ENCODE measurements at regions not wholly inside any gene's neighbourhood (a gene's known extent, or its start where the extent isn't known, plus 50 kb on each side); places are given as distances from the start of the nearest gene placed in this dataset.

- Mint-ChIP-seq H3K4me1 (no peaks in the 10 kb centered on the region), H3K36me3 (no peaks in the 10 kb centered on the region)
Measured at GRCh38 chr13:53159431-53159830, 130.8 kb downstream of the OLFM4 start.

DNA sequence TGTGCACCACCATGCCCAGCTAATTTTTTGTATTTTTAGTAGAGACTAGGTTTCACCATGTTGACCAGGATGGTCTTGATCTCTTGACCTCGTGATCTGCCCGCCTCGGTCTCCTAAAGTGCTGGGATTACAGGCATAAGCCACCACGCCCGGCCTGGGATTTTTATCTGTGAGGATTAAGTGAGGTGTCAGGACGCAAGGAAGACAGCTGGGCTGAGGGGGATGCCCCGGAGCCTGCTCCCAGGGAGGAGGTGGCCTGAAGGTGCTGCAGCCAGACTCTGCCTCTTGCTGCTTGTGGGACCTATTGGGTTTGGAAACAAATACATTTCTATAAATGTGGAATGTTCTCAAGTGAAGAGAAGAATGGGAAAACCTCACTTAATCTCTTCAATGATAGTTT lies 131.6 kb downstream of the OLFM4 start:
- no peak for ATAC-seq
- ChIA-PET POLR2A (no interaction called here), CTCF (no interaction called here)

More at GRCh38 chr13:53159431-53159830, 130.8 kb downstream of the OLFM4 start:
- Mint-ChIP-seq H3K27me3 (peaks cover 0 to 11% (median 8%) of the 10 kb centered on the region in 5 donors), H3K9me3 (peaks cover 0 to 20% (median 4%) of the 10 kb centered on the region in 11 donors), H3K27ac (no peak overlapping the region), H3K4me3 (no peak overlapping the region)
- Histone ChIP-seq H3K27ac (ENCODE audit: low read depth, low read length) (no peak overlapping the region), H3K27me3 (ENCODE audit: control insufficient read depth in 2 of 2, insufficient read depth in 2 of 2, low read length in 2 of 2) (no peaks in the 10 kb centered on the region), H3K4me1 (ENCODE audit: control insufficient read depth in 2 of 2, insufficient read depth in 2 of 2, low read length in 2 of 2) (no peaks in the 10 kb centered on the region), H3K9me3 (ENCODE audit: control insufficient read depth in 2 of 3, low read length in 3 of 3) (no peaks in the 10 kb centered on the region), H3K4me3 (ENCODE audit: low read length) (no peak overlapping the region), H3K36me3 (ENCODE audit: control insufficient read depth in 2 of 3, insufficient read depth in 3 of 3, low read length in 3 of 3) (no peaks in the 10 kb centered on the region)
- CTCF ChIA-PET: no interaction called here
- no peak for ATAC-seq
- intact Hi-C loops (cut with micrococcal nuclease): no loop called here
- no peak for DNase-seq
- POLR2A ChIA-PET: no interaction called here

DNA sequence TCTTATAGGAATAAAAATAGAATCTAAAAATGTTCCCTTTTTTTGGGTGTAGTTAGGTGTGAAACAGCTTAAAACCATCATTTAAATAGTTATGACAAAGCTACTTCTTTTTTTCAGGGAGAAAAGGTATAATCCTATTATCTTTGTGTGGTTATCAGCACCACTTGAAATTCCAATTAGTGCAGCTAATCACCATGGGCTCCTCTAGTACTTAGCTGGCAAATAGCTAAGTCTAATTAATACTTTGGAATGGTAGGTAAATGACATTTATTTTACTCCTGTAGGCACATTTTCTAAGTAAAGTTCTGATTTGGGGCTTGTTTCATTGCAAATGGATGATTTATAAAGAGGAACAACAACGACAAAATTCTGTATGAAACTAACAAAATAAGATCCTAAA lies 132.6 kb downstream of the OLFM4 start:
- ATAC-seq (no peak), DNase-seq (no peak)
- H3K4me3 Mint-ChIP-seq: no peak overlapping the region
- H3K27me3 Mint-ChIP-seq: peaks cover 0 to 15% (median 6%) of the 10 kb centered on the region in 5 donors
- Histone ChIP-seq H3K36me3 (ENCODE audit: control insufficient read depth in 2 of 3, insufficient read depth in 3 of 3, low read length in 3 of 3) (no peaks in the 10 kb centered on the region), H3K9me3 (ENCODE audit: control insufficient read depth in 2 of 3, low read length in 3 of 3) (no peaks in the 10 kb centered on the region), H3K4me3 (ENCODE audit: low read length) (no peak overlapping the region), H3K27me3 (ENCODE audit: control insufficient read depth in 2 of 2, insufficient read depth in 2 of 2, low read length in 2 of 2) (no peaks in the 10 kb centered on the region), H3K4me1 (ENCODE audit: control insufficient read depth in 2 of 2, insufficient read depth in 2 of 2, low read length in 2 of 2) (no peaks in the 10 kb centered on the region), H3K27ac (ENCODE audit: low read depth, low read length) (no peak overlapping the region)
- CTCF ChIA-PET: no interaction called here
- no peak overlapping the region for H3K27ac Mint-ChIP-seq
- H3K9me3 Mint-ChIP-seq: peaks cover 0 to 25% (median 4%) of the 10 kb centered on the region in 11 donors
- POLR2A ChIA-PET: no interaction called here
- H3K36me3 Mint-ChIP-seq: no peaks in the 10 kb centered on the region
- H3K4me1 Mint-ChIP-seq: no peaks in the 10 kb centered on the region
- intact Hi-C loops (cut with micrococcal nuclease): no loop called here

More for the DNA sequence above, 131.6 kb downstream of the OLFM4 start:
- no peaks in the 10 kb centered on the region for H3K36me3 ChIP-seq (ENCODE audit: control insufficient read depth in 2 of 3, insufficient read depth in 3 of 3, low read length in 3 of 3)
- Mint-ChIP-seq H3K36me3 (no peaks in the 10 kb centered on the region), H3K27ac (no peak overlapping the region), H3K4me1 (no peaks in the 10 kb centered on the region), H3K9me3 (peaks cover 0 to 20% (median 4%) of the 10 kb centered on the region in 11 donors), H3K27me3 (peaks cover 0 to 9% (median 5%) of the 10 kb centered on the region in 5 donors), H3K4me3 (no peak overlapping the region)
- intact Hi-C loops (cut with micrococcal nuclease): no loop called here
- no peaks in the 10 kb centered on the region for H3K27me3 ChIP-seq (ENCODE audit: control insufficient read depth in 2 of 2, insufficient read depth in 2 of 2, low read length in 2 of 2)
- no peak for DNase-seq
- no peak overlapping the region for H3K27ac ChIP-seq (ENCODE audit: low read depth, low read length)
- H3K9me3 ChIP-seq (ENCODE audit: control insufficient read depth in 2 of 3, low read length in 3 of 3): no peaks in the 10 kb centered on the region
- no peak overlapping the region for H3K4me3 ChIP-seq (ENCODE audit: low read length)
- H3K4me1 ChIP-seq (ENCODE audit: control insufficient read depth in 2 of 2, insufficient read depth in 2 of 2, low read length in 2 of 2): no peaks in the 10 kb centered on the region

DNA sequence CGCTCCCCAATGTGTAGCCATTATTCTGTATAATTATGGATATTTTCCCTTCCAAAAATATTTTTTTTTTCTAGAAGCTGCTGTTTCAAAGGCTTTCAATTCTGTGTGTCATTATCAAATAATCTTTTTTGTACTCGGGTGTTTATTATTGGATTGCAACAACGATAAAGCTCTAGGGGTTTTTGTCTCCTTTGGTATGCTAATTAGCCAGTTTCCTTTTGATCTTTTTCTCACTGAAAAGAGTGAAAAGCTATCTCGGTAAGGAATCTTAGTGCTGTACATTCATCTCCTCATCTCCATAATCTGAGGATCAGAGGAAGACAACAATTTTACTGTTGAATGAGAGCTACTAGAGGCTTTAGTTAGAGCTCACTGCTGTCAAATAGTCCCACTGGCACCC lies 136.6 kb downstream of the OLFM4 start:
- intact Hi-C loops (cut with micrococcal nuclease): no loop called here
- Mint-ChIP-seq H3K9me3 (peaks cover 0 to 7% (median 0%) of the 10 kb centered on the region in 11 donors), H3K36me3 (no peaks in the 10 kb centered on the region), H3K27me3 (peaks cover 0 to 20% (median 6%) of the 10 kb centered on the region in 5 donors), H3K4me1 (no peaks in the 10 kb centered on the region), H3K4me3 (no peak overlapping the region), H3K27ac (no peak overlapping the region)
- no peak for DNase-seq
- no peaks in the 10 kb centered on the region for H3K27me3 ChIP-seq (ENCODE audit: control insufficient read depth in 2 of 2, insufficient read depth in 2 of 2, low read length in 2 of 2)
- no peak overlapping the region for H3K4me3 ChIP-seq (ENCODE audit: low read length)
- no peaks in the 10 kb centered on the region for H3K9me3 ChIP-seq (ENCODE audit: control insufficient read depth in 2 of 3, low read length in 3 of 3)
- CTCF ChIA-PET: no interaction called here
- H3K27ac ChIP-seq (ENCODE audit: low read depth, low read length): no peak overlapping the region
- POLR2A ChIA-PET: no interaction called here
- no peaks in the 10 kb centered on the region for H3K36me3 ChIP-seq (ENCODE audit: control insufficient read depth in 2 of 3, insufficient read depth in 3 of 3, low read length in 3 of 3)
- H3K4me1 ChIP-seq (ENCODE audit: control insufficient read depth in 2 of 2, insufficient read depth in 2 of 2, low read length in 2 of 2): no peaks in the 10 kb centered on the region
- no peak for ATAC-seq

DNA sequence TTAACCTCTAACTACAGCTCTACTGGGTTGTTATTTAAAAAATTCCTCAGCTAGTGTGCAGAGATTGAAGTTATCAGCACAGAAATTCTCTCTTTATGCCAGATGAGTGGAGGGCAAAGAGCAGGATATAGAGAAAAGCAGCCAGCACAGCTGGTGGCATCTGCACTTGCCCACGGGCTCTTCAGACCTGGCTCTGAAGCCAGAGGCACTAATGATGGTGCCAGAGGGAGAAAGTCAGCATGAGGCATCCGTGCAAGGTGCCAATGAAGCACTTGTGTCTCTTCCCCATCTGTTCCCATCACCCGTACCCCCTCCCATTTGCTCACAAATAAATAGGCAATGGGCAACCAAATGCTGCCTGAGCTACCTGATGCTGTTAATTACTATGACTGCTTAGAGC lies 138.9 kb downstream of the OLFM4 start:
- no peak overlapping the region for H3K4me3 Mint-ChIP-seq
- H3K27ac ChIP-seq (ENCODE audit: low read depth, low read length): no peak overlapping the region
- peaks cover 0 to 16% (median 6%) of the 10 kb centered on the region in 5 donors for H3K27me3 Mint-ChIP-seq
- POLR2A ChIA-PET: no interaction called here
- DNase-seq: no peak
- no peaks in the 10 kb centered on the region for H3K36me3 ChIP-seq (ENCODE audit: control insufficient read depth in 2 of 3, insufficient read depth in 3 of 3, low read length in 3 of 3)
- H3K4me1 Mint-ChIP-seq: no peaks in the 10 kb centered on the region
- CTCF ChIA-PET: no interaction called here
- ATAC-seq: no peak
- H3K9me3 Mint-ChIP-seq: peaks cover 0 to 7% (median 0%) of the 10 kb centered on the region in 11 donors
- H3K27ac Mint-ChIP-seq: no peak overlapping the region
- no peak overlapping the region for H3K4me3 ChIP-seq (ENCODE audit: low read length)
- no peaks in the 10 kb centered on the region for H3K27me3 ChIP-seq (ENCODE audit: control insufficient read depth in 2 of 2, insufficient read depth in 2 of 2, low read length in 2 of 2)
- intact Hi-C loops (cut with micrococcal nuclease): no loop called here
- H3K36me3 Mint-ChIP-seq: no peaks in the 10 kb centered on the region
- no peaks in the 10 kb centered on the region for H3K9me3 ChIP-seq (ENCODE audit: control insufficient read depth in 2 of 3, low read length in 3 of 3)
- no peaks in the 10 kb centered on the region for H3K4me1 ChIP-seq (ENCODE audit: control insufficient read depth in 2 of 2, insufficient read depth in 2 of 2, low read length in 2 of 2)

GRCh38 chr13:53170910-53171309 lies 142.3 kb downstream of the OLFM4 start:
- no peak for ATAC-seq
- no peak overlapping the region for H3K27ac Mint-ChIP-seq
- no peaks in the 10 kb centered on the region for H3K9me3 ChIP-seq (ENCODE audit: control insufficient read depth in 2 of 3, low read length in 3 of 3)
- H3K27me3 Mint-ChIP-seq: peaks cover 0 to 19% (median 10%) of the 10 kb centered on the region in 5 donors
- ChIA-PET POLR2A (no interaction called here), CTCF (no interaction called here)
- H3K36me3 Mint-ChIP-seq: peaks cover 0 to 6% (median 0%) of the 10 kb centered on the region in 5 donors
- DNase-seq: no peak
- no peak overlapping the region for H3K4me3 ChIP-seq (ENCODE audit: low read length)
- no peaks in the 10 kb centered on the region for H3K36me3 ChIP-seq (ENCODE audit: control insufficient read depth in 2 of 3, insufficient read depth in 3 of 3, low read length in 3 of 3)
- H3K27me3 ChIP-seq (ENCODE audit: control insufficient read depth in 2 of 2, insufficient read depth in 2 of 2, low read length in 2 of 2): no peaks in the 10 kb centered on the region
- intact Hi-C loops (cut with micrococcal nuclease): no loop called here
- no peaks in the 10 kb centered on the region for H3K4me1 ChIP-seq (ENCODE audit: control insufficient read depth in 2 of 2, insufficient read depth in 2 of 2, low read length in 2 of 2)
- H3K27ac ChIP-seq (ENCODE audit: low read depth, low read length): no peak overlapping the region
- H3K4me3 Mint-ChIP-seq: no peak overlapping the region
- H3K4me1 Mint-ChIP-seq: no peaks in the 10 kb centered on the region
- peaks cover 0 to 6% (median 0%) of the 10 kb centered on the region in 11 donors for H3K9me3 Mint-ChIP-seq

DNA sequence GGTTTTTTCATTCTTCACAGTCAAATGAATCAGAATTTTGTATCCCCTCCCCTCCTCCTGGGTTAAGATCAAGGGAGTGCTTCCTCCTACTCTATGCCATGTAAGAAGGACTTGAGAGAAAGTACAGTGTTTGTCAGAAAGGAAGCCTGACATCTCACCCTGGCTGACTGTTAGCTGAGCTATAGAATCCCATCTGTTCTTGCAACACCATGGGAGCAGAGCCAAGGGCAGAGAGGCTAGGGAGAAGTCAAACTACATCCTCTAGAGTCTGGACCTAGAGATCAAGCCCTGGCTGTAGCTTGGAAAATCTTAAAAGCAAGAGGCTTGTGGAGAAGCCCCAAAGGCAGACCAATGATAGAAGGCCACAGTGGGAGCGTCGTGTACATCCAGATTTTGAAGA lies 145.9 kb downstream of the OLFM4 start:
- H3K9me3 Mint-ChIP-seq: peaks cover 0 to 6% (median 0%) of the 10 kb centered on the region in 11 donors
- ChIA-PET POLR2A (no interaction called here), CTCF (no interaction called here)
- H3K4me3 Mint-ChIP-seq: no peak overlapping the region
- DNase-seq (no peak), ATAC-seq (no peak)
- no peak overlapping the region for H3K4me3 ChIP-seq (ENCODE audit: low read length)
- H3K27ac Mint-ChIP-seq: no peak overlapping the region
- H3K27me3 ChIP-seq (ENCODE audit: control insufficient read depth in 2 of 2, insufficient read depth in 2 of 2, low read length in 2 of 2): no peaks in the 10 kb centered on the region
- intact Hi-C loops (cut with micrococcal nuclease): no loop called here
- H3K9me3 ChIP-seq (ENCODE audit: control insufficient read depth in 2 of 3, low read length in 3 of 3): no peaks in the 10 kb centered on the region
- H3K27me3 Mint-ChIP-seq: peaks cover 0 to 19% (median 10%) of the 10 kb centered on the region in 5 donors
- peaks cover 0 to 6% (median 0%) of the 10 kb centered on the region in 5 donors for H3K36me3 Mint-ChIP-seq
- no peaks in the 10 kb centered on the region for H3K4me1 Mint-ChIP-seq
- H3K4me1 ChIP-seq (ENCODE audit: control insufficient read depth in 2 of 2, insufficient read depth in 2 of 2, low read length in 2 of 2): no peaks in the 10 kb centered on the region
- no peaks in the 10 kb centered on the region for H3K36me3 ChIP-seq (ENCODE audit: control insufficient read depth in 2 of 3, insufficient read depth in 3 of 3, low read length in 3 of 3)
- no peak overlapping the region for H3K27ac ChIP-seq (ENCODE audit: low read depth, low read length)
